ENCODE measurements at regions not wholly inside any gene's neighbourhood (a gene's known extent, or its start where the extent isn't known, plus 50 kb on each side); places are given as distances from the start of the nearest gene placed in this dataset.

GRCh38 chr5:2851895-2852294 lies 100.4 kb upstream of the IRX2 start:
- peaks cover 0 to 19% of the 10 kb centered on the region in 2 experiments; a peak in 2 of 4 replicates for H3K9me3 ChIP-seq (ENCODE audit: control insufficient read depth in 1 of 2, insufficient read depth in 1 of 2, low read depth in 1 of 2, low read length in 2 of 2)
- no peaks in the 10 kb centered on the region for H3K27me3 ChIP-seq (ENCODE audit: insufficient read depth, low read length)
- TF ChIP-seq, protein P1, sequence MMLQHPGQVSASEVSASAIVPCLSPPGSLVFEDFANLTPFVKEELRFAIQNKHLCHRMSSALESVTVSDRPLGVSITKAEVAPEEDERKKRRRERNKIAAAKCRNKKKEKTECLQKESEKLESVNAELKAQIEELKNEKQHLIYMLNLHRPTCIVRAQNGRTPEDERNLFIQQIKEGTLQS (IDR thresholded peaks at IDR 0.05) = no peak
- TF ChIP-seq SRF (IDR thresholded peaks at IDR 0.05; ENCODE audit: low read depth) (no peak), CEBPB (IDR thresholded peaks at IDR 0.05; ENCODE audit: low read depth) (no peak), RAD21 (IDR thresholded peaks at IDR 0.05; ENCODE audit: low read depth) (no peak), EZH2 (IDR thresholded peaks at IDR 0.05) (no peak), ZNF274 (IDR thresholded peaks at IDR 0.05; ENCODE audit: low read depth, low read length) (no peak), SIN3A (IDR thresholded peaks at IDR 0.05; ENCODE audit: low read depth) (no peak), ZBTB33 (IDR thresholded peaks at IDR 0.05; ENCODE audit: extremely low read depth, insufficient replicate concordance, low read length) (no peak)
- H3K27ac ChIP-seq (ENCODE audit: low read depth, low read length) = no peak overlapping the region
- no peak overlapping the region for H3K4me3 ChIP-seq (replicated peaks in 1 of 2; ENCODE audit: low read depth in 1 of 2, low read length in 2 of 2)
- H3K9me2 ChIP-seq (ENCODE audit: insufficient read depth) = no peaks in the 10 kb centered on the region
- intact Hi-C loops (cut with micrococcal nuclease) = no loop called here
- no peak overlapping the region for H3K9ac ChIP-seq (ENCODE audit: low read length)
- BruUV-seq (replicated peaks) = no TSS peak
- H2AFZ ChIP-seq (ENCODE audit: low read depth, low read length, poor library complexity, severe bottlenecking) = no peak overlapping the region
- CTCF ChIA-PET = no interaction called here
- DNase-seq (ENCODE audit: low read depth, low spot score) = no peak
- H3K36me3 ChIP-seq (ENCODE audit: control insufficient read depth in 1 of 2, insufficient read depth in 2 of 2, low read length in 2 of 2) = no peaks in the 10 kb centered on the region
- no peaks in the 10 kb centered on the region for H3K79me2 ChIP-seq (ENCODE audit: insufficient read depth, low read length)
- no peaks in the 10 kb centered on the region for H4K20me1 ChIP-seq (ENCODE audit: insufficient read depth)
- POLR2A ChIA-PET = no interaction called here
- no peak overlapping the region for H3K4me2 ChIP-seq (ENCODE audit: low read length)
- no peak for ATAC-seq
- no peaks in the 10 kb centered on the region for H3K4me1 ChIP-seq (ENCODE audit: control insufficient read depth in 1 of 2, insufficient read depth in 2 of 2, low read length in 2 of 2)
- RAD21 ChIA-PET (ENCODE audit: low non-redundant PET in 1 of 2, low total read pairs in 2 of 2, uncharacterized antibody in 2 of 2, unreplicated experiment in 2 of 2) = no interaction called here

GRCh38 chr5:2849429-2849828 lies 98.0 kb upstream of the IRX2 start:
- ATAC-seq = no peak
- H2AFZ ChIP-seq (ENCODE audit: low read depth, low read length, poor library complexity, severe bottlenecking) = no peak overlapping the region
- no peak overlapping the region for H3K27ac ChIP-seq (ENCODE audit: low read depth, low read length)
- no peak overlapping the region for H3K4me3 ChIP-seq (replicated peaks in 1 of 2; ENCODE audit: low read depth in 1 of 2, low read length in 2 of 2)
- H3K4me1 ChIP-seq (ENCODE audit: control insufficient read depth in 1 of 2, insufficient read depth in 2 of 2, low read length in 2 of 2) = no peaks in the 10 kb centered on the region
- H3K9me3 ChIP-seq (ENCODE audit: control insufficient read depth in 1 of 2, insufficient read depth in 1 of 2, low read depth in 1 of 2, low read length in 2 of 2) = peaks cover 0 to 23% of the 10 kb centered on the region in 2 experiments; a peak in 2 of 4 replicates
- H3K79me2 ChIP-seq (ENCODE audit: insufficient read depth, low read length) = no peaks in the 10 kb centered on the region
- no peak overlapping the region for H3K4me2 ChIP-seq (ENCODE audit: low read length)
- no peaks in the 10 kb centered on the region for H3K9me2 ChIP-seq (ENCODE audit: insufficient read depth)
- H3K36me3 ChIP-seq (ENCODE audit: control insufficient read depth in 1 of 2, insufficient read depth in 2 of 2, low read length in 2 of 2) = no peaks in the 10 kb centered on the region
- TF ChIP-seq ZBTB33 (IDR thresholded peaks at IDR 0.05; ENCODE audit: extremely low read depth, insufficient replicate concordance, low read length) (no peak), EZH2 (IDR thresholded peaks at IDR 0.05) (no peak), ZFX (IDR thresholded peaks at IDR 0.05) (no peak), JUND (IDR thresholded peaks at IDR 0.05) (no peak), TCF7L2 (IDR thresholded peaks at IDR 0.05; ENCODE audit: borderline replicate concordance, extremely low read depth, insufficient read depth, insufficient read length) (no peak)
- TF ChIP-seq, protein P1 (IDR thresholded peaks at IDR 0.05) = no peak
- intact Hi-C loops (cut with micrococcal nuclease) = no loop called here
- no peak for DNase-seq (ENCODE audit: low read depth, low spot score)
- ChIA-PET RAD21 (ENCODE audit: low non-redundant PET in 1 of 2, low total read pairs in 2 of 2, uncharacterized antibody in 2 of 2, unreplicated experiment in 2 of 2) (no interaction called here), CTCF (no interaction called here), POLR2A (no interaction called here)
- no peaks in the 10 kb centered on the region for H3K27me3 ChIP-seq (ENCODE audit: insufficient read depth, low read length)
- H3K9ac ChIP-seq (ENCODE audit: low read length) = no peak overlapping the region
- BruUV-seq (replicated peaks) = no TSS peak
- H4K20me1 ChIP-seq (ENCODE audit: insufficient read depth) = no peaks in the 10 kb centered on the region
